ENCODE measurements at regions not wholly inside any gene's neighbourhood (a gene's known extent, or its start where the extent isn't known, plus 50 kb on each side); places are given as distances from the start of the nearest gene placed in this dataset.

- TF ChIP-seq CTCF (conservative IDR thresholded peaks at IDR 0.05): no peak
- Mint-ChIP-seq H3K9me3 (peaks cover 6% of the 10 kb centered on the region), H3K4me3 (no peak overlapping the region), H3K27ac (no peak overlapping the region), H3K27me3 (no peaks in the 10 kb centered on the region), H3K4me1 (ENCODE audit: unreplicated experiment) (peaks cover 5% of the 10 kb centered on the region), H3K36me3 (peaks cover 8% of the 10 kb centered on the region)
- DNase-seq (ENCODE audit: extremely low spot score, unreplicated experiment): no peak
Observed at GRCh38 chr3:64305731-64306130, 80.5 kb upstream of the PRICKLE2 start.

DNA sequence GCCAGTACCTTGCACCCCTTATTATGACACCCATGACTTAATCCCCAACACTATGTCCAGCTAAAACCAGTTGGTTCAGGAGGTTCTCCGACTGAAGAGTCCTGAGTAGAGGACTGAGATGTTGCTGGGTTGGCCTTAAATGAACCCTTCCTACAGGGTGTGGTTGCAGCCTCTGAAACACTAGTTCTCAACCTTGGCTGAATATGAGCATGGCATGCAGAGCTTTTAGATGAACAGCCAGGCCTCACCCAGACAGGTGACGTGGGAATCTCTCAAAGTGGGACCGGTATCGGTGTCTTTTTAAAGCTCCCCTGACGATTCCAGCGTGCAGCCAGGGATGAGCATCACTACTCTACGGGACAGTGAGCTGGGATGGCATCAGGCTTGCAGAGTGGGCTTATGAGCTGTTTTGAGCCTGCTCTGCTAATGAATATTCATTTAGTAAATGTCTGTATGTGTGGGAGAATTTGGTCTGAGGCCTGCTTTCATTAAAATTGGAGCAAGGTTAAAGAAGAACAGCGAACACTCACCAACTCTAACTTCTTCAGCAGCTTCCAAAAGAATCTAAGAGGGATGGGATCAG, 79.7 kb upstream of the PRICKLE2 start:
- no peak for TF ChIP-seq CTCF (conservative IDR thresholded peaks at IDR 0.05)
- Mint-ChIP-seq H3K36me3 (peaks cover 8% of the 10 kb centered on the region), H3K27me3 (no peaks in the 10 kb centered on the region), H3K27ac (no peak overlapping the region), H3K4me1 (ENCODE audit: unreplicated experiment) (peaks cover 5% of the 10 kb centered on the region), H3K9me3 (peaks cover 8% of the 10 kb centered on the region), H3K4me3 (no peak overlapping the region)
- DNase-seq (ENCODE audit: extremely low spot score, unreplicated experiment): no peak

- Mint-ChIP-seq H3K4me1 (ENCODE audit: unreplicated experiment) (peaks cover 5% of the 10 kb centered on the region), H3K9me3 (peaks cover 8% of the 10 kb centered on the region), H3K27ac (no peak overlapping the region), H3K27me3 (no peaks in the 10 kb centered on the region), H3K36me3 (peaks cover 8% of the 10 kb centered on the region), H3K4me3 (no peak overlapping the region)
- no peak for DNase-seq (ENCODE audit: extremely low spot score, unreplicated experiment)
- TF ChIP-seq CTCF (conservative IDR thresholded peaks at IDR 0.05): no peak
Observed at GRCh38 chr3:64303881-64304280, 78.6 kb upstream of the PRICKLE2 start.

DNA sequence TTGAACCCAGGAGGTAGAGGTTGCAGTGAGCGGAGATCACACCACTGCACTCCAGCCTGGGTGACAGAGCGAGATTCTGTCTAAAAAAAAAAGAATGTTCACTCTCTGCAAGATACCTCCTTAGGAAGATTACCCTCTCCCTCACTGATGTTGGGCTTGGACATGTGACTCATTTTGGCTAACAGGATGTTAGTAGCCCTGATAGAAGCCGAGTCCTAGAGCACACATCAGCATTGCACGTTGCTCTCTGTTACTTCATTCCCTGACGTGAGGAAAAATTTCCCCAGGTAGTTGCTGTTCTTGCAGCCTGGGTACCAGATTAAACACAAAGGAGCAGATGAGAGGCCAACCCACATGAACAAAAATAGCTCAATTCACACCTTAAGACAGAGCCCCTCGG, 78.1 kb upstream of the PRICKLE2 start:
- no peak for TF ChIP-seq CTCF (conservative IDR thresholded peaks at IDR 0.05)
- no peak overlapping the region for H3K27ac Mint-ChIP-seq
- no peak overlapping the region for H3K4me3 Mint-ChIP-seq
- H3K36me3 Mint-ChIP-seq: peaks cover 8% of the 10 kb centered on the region
- H3K9me3 Mint-ChIP-seq: peaks cover 8% of the 10 kb centered on the region
- H3K4me1 Mint-ChIP-seq (ENCODE audit: unreplicated experiment): peaks cover 5% of the 10 kb centered on the region
- DNase-seq (ENCODE audit: extremely low spot score, unreplicated experiment): no peak
- no peaks in the 10 kb centered on the region for H3K27me3 Mint-ChIP-seq

DNA sequence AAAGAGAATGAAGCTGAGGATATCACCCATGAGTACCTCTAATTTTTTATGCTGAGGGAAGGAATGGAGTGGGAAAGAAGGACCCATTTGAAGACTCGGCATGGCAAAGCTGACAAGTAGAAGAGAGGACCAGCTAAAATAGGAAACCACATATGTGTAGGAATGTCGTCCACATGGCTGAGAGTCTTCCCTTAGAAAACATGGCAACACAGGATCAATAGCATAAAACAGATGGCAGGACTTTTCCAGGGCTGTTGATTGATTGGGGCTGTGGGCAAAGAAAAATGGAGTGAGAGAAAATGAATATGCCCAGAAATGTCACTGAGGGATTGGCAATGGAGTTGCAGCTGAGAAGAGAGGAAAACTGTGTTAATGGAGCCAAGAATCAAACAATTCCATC, 76.2 kb upstream of the PRICKLE2 start:
- H3K27me3 Mint-ChIP-seq: no peaks in the 10 kb centered on the region
- no peak for TF ChIP-seq CTCF (conservative IDR thresholded peaks at IDR 0.05)
- no peak overlapping the region for H3K4me3 Mint-ChIP-seq
- DNase-seq (ENCODE audit: extremely low spot score, unreplicated experiment): no peak
- H3K27ac Mint-ChIP-seq: no peak overlapping the region
- peaks cover 12% of the 10 kb centered on the region for H3K36me3 Mint-ChIP-seq
- peaks cover 14% of the 10 kb centered on the region for H3K9me3 Mint-ChIP-seq
- peaks cover 5% of the 10 kb centered on the region for H3K4me1 Mint-ChIP-seq (ENCODE audit: unreplicated experiment)

Data from type B pancreatic cell (in vitro differentiated cells).